ENCODE measurements at regions not wholly inside any gene's neighbourhood (a gene's known extent, or its start where the extent isn't known, plus 50 kb on each side); places are given as distances from the start of the nearest gene placed in this dataset.

DNA sequence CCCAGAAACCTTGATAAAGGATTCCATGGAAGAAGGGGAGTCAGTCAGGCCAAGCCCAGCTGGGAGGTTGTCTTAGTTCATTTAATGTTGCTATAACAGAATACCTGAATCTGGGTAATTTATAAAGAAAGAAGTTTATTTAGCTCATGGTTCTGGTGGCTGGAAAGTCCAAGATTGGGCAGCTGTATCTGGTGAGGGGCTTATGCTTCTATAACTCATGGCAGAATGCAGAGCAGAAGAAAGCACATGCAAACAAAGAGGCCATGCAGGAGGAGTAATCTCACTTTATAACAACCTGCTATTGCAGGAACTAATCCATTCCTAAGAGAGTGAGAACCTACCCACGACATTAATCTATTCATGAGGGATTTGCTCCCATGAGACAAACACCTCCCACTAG is 54.2 kb upstream of the ANKRD1 start:
- DNase-seq (ENCODE audit: low spot score): no peak

DNA sequence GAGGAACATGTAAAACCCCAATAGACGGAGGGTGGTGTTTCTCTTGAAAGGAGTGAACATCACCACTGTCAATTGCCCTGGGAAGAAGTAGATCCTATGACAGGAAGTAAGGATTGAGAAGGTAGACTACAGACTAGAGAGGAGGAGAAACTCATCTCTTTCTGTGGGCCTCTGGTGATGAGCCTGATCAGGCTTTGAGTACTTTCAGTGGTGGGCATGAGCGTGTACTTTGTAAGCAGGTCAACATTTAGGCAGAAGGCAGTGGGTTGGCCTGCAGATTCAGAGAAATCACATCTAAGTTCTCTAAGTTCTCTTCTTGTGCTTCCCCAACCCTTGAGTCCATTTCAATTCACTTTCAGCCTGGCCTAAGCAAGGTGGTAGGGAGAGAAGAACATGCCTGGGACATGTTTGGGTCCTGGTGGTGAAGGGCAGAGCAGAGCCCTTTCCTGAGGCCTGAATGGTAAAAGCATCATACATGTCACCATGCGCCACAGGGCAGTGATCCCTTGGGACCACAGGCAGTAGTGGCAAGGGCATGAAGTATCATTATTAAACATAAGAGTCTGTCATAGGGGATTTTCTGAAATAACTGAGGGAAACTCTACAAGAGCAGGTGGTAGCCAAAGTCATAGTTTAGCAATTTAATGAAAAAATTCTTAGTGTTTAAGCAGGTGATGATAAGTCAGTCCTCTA is 56.4 kb upstream of the ANKRD1 start:
- DNase-seq (ENCODE audit: low spot score): no peak

DNA sequence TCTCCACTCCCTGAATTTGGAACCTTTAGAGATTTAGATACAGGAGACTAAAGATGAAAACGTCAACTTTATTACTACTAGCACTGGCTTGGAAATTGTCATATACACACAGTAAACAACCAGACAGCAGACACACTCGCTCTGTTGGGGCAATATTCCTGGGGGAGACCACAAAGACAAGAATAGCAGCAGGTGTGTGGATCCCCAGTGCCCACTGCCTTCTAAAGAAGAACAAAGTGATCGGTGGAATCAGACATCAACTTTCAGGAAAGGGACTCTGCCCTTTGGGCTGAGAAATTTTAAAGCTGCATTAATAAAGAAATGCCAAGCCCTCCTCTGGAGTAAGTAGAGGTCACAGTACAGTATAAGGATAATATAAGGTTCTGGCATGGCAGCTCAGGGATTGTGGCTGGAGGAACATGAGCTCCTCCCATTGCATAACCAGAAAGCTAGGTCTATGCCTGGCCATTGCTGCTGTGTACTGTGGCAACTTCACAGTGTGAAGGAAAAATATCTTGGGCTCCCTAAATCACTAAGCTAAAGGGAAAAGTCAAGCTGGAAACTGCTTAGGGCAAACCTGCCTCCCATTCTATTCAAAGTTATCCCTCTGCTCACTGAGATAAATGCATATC is 57.1 kb upstream of the ANKRD1 start:
- no peak for DNase-seq (ENCODE audit: low spot score)

DNA sequence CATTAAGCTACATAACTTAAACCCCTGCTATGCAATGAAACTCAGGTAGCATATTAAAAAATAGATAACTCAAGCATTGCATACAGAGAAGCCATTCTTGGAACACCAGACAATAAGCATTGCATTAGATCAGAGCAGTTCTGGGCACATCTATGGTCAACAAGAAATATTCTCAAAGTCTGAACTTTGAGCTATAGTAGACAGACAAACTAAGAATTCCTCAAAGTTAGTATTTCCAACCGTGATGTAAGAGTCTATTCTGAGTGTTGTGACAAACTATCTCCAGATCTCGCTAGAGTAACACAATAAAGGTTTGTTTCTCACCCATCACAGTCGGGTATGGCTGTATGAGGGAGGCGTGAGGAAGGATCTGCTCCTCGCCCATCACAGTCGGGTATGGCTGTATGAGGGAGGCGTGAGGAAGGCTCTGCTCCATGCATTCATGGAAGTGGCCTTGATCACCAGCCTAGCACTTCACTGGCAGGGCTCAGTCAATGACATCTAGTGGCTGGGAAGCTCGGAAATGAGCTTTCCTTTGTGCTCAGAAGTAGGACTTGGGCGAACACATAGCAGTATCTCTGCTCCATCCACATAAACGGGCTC is 61.6 kb upstream of the ANKRD1 start:
- no peak for DNase-seq (ENCODE audit: low spot score)

DNA sequence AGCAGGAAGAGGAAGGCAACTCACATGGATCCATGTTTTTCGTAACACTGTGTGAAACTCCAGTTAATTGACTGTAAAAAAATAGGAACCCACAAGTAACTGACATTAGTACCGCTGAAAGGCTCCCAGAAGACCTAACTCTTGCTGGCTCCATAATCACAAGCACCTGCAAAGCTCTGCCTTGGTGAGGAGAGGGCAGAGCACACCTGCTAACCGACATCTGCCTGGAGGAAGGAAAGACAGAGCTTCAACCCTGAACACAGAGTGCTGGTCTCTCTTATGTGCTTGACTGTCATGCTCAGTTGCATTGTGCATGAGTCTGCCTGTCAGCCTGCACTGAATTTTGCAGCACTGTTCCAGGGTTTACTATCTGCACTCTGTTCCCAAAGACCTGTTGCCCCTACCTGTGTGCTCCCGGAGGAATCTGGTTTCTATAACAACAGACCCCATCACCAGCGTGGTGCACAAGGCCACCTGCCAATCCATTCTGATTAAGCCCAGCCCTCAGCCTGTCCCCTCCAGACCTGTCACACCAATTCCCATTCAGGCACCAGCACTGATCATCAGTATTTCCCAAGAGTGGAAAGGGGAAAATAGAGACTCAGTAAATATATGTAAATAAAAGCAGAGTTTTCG is 63.1 kb upstream of the ANKRD1 start:
- DNase-seq (ENCODE audit: low spot score): no peak

DNA sequence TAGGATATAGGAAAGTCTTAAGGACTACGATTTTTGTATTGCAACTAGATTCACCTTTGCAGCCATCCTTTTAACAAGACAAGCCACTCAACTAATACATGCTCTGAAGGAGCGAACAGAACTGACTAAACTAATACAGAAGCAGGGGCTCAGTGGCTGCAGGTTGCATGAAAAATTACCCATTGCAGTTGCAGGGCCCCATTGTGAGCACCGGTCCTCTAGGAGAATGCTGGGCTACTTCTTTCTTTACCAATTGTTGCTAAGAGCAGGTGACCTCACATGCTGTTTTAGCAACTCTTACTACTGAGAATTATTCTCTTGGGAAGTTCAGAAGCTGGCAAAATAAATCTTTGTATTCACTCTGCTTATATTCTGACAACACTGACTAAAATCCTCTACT is 64.0 kb upstream of the ANKRD1 start:
- no peak for DNase-seq (ENCODE audit: low spot score)

DNA sequence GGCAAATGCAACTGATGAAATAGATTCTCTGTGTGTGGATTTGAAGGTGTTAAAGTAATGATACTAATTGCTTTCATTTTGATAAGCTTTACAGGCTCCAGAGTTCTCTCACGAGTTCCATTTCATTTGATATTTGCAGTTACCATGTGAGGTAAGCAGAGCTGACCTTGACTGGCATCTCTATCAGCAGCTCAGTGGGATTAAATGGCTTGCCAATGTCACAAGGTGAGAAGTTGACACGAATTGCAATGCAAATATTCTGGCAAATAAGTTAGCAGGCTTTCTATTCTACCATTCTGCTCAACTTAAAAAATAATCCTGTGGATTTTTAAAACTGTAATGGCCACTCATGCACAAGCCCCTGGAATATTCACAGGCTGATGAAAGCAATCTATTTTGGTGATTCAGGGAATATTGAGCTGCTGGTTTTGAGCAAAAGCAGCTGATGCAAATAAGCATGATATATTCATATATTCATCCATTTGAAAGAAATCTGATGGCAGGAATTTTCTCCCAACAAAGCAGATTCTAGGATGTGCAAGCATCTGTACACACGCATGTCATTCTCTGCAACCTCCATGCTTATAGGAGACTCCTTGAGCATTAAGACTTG is 64.5 kb upstream of the ANKRD1 start:
- DNase-seq (ENCODE audit: low spot score): no peak

DNA sequence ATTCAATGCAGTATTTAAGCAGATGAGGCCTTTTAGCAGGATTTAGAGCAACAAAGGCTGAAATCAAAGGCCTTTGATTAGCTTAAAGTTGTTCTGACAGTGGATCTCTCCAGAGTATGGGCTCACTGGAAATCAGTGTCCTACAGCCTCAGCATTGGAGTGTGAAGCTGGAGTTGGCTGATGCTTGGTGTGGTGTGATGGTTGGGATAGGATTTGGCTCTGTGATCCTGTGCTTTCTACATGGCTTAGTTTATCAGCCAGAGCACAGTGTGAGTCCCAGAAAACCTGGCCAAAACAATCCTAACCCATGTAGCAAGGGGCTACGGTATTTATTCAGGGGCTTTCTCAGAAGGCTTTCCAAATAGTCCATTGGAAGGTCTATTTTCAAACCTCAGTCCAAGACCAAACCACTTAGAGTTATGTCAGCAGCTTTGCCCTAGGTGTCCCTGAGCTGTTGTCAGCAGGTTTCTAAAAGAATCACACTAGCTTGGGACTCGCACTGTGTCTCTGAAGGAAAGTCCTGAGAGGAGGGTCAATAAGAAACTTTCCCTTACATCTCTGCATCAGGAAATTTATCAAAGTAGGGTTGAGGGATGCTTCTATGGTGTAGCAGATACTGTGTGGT is 65.4 kb upstream of the ANKRD1 start:
- no peak for DNase-seq (ENCODE audit: low spot score)

DNA sequence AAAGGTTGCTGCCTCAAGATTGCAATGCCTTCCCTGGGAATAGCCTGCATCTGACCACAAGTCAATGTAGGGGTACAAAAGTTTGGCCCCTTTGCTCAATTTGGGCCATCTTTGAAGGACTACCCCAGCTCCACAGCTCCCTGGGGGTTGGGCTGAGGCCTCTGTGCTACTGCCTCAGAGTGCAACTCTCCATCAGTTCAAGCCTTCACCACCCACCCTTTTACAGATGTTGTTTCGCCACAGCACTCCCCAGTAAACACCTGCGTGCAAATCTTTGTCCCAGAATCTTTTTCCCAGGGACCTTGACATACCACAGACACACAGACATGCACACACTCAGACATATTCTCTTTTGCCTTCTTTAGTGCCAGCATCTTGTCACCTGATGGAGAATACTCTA is 66.0 kb upstream of the ANKRD1 start:
- no peak for DNase-seq (ENCODE audit: low spot score)

DNA sequence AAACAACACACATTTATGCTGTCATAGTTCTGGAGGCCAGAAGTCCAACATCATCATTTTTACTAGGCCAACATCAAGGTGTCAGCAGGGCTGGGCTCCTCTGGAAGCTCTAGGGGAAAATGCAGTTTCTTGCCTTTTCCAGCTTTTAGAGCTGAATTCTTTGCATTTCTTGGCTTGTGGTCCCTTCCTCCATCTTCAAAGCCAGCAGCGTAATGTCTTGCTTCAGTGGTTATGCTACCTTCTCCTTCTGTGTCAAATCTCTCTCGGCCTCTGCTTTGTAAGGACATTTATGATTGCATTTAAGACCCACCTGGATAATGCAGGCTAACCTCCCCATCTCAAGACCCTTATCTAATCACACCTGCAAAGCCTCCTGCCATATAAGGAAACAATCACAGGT is 66.5 kb upstream of the ANKRD1 start:
- DNase-seq (ENCODE audit: low spot score): no peak

DNA sequence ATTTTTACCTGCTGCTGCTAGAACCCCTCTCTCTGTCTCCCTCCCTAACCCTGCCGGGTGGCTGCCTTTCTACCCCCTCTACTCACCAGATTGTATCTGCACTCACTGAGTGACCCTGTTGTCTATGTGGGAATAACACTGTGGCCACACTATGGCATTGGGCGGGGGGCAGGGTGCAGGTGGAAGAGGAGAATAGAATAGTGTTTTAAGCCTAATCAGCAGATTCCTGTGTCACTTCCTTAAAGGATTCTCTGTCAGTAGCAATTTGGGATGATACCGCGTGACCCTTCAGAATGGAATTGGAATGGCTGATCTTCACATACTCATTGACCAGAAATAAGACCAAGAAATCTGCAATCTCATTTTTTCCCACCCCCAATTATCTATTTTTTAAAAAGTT is 67.1 kb upstream of the ANKRD1 start:
- DNase-seq (ENCODE audit: low spot score): no peak

DNA sequence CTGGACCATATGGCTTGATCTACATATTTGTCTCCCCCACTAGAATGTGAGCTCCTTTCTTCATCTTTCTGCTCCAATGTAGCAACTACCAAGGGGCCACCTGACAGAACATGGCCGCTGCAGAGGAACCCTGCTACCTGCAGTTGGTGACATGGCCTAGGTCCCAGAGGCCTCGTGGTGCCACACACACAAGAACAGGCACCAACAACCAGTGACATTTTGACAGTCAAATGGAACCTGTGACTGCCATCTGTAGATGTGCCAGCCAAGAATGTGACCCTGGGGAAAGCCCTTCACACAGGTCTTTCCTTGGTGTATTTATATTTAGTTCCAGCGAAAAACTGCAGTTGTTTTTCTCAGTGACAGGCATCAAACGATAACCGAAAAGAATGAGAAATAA is 67.9 kb upstream of the ANKRD1 start:
- DNase-seq (ENCODE audit: low spot score): no peak

DNA sequence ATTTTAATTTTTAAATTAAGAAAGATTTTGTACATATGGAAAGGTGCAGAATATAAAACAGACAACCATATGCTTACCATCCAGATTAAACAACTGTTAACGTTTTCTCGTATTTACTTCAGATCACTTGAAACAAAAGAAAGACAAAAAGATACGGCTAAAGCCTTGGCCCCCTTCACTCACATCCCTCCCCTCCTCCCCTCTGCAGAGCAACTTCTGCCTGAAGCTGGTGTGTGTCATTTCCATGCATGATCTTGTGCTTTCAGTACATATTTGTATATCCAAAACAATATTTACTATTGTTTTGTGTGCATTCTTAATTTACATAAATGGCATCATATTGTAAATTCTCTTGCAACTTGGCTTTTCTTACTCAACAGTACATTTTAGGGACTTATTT is 68.5 kb upstream of the ANKRD1 start:
- DNase-seq (ENCODE audit: low spot score): no peak

DNA sequence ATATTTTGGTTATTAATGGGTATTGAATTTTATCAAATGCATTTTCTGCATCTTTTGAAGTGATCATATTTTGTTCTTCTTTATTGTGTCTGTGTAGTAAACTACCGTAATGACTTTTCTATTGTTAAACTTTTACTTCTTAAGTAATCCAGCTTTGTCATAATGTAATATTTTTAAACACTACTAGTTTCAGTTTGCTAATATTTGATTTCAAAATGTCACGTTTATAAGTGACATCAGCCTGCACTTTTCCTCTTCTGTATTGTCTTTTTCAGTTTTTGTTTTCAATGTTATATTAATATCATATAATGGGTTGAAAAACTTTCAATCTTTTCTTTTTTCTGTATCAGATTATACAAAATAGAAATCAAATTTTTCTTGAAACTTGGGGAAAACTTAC is 71.6 kb upstream of the ANKRD1 start:
- DNase-seq (ENCODE audit: low spot score): no peak

DNA sequence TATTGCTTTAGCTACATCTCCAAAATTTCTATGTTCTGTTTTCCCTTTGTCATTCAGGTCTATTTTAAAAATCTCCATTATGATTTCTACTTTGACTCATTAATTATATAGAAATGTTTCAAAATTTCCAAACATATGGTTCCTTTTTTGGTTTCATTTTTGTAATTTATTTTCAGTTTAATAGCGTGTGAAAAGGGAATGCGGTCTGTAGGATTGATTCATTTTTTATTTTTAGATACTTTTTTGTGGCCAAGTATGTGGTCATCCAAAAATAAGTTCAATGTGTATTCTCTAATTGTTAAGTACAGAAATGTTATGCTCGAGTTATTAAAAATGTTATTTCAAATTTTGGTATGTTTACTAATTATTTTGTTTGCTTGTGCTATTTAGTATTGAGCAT is 72.5 kb upstream of the ANKRD1 start:
- no peak for DNase-seq (ENCODE audit: low spot score)

DNA sequence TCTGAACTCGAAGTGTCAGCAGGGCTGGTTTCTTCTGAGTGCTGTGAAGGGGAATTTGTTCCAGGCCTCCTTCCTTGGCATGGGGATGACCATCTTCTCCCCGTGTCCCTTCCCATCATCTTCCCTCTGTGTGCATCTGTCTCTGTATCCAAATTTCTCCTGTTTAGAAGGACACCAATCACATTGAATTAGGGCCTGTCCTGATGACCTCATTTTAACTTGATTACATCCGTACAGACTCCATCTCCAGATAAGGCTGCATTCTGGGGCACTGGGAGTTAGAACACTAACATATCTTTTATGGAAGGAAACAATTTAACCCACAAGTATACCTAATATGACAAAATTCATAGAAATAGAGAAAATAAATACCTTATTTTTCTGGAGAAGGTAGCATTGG is 76.8 kb upstream of the ANKRD1 start:
- no peak for DNase-seq (ENCODE audit: low spot score)

DNA sequence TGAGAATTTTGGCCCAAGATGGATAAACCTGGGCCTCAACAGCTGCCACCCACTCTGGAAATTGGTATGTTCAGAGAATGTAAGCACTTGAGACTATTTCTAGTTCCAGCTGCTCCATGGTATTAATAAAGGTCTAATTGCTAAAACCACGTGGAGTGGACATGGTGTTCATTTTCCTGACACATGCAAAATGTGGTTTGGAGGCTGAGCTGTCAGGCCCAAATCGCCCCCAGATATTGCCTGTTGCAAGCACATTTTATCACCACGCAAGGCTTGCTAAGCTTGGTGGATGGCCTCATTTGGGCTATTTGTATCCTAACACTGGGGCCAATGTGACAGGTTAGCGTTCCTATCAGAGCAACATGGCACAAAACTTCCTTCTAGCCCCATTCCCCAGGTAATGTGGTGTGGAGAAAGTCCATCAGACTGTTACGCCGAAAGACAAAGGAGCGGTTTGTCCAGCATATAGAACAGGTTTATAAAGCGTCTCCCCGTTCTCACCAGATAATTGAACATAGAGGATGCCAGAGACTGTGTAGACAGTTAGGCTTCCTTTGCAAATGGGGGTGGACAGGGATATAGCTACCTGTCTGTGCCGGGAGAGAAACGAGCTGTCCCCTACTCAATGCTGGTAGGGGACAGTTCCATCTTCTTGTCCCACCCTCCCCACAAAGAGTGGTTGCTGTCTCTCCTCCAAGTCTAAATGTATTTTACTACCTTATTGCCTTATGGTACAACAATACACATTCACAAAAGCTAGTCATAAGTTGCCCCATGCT is 78.0 kb upstream of the ANKRD1 start:
- DNase-seq (ENCODE audit: low spot score): no peak

DNA sequence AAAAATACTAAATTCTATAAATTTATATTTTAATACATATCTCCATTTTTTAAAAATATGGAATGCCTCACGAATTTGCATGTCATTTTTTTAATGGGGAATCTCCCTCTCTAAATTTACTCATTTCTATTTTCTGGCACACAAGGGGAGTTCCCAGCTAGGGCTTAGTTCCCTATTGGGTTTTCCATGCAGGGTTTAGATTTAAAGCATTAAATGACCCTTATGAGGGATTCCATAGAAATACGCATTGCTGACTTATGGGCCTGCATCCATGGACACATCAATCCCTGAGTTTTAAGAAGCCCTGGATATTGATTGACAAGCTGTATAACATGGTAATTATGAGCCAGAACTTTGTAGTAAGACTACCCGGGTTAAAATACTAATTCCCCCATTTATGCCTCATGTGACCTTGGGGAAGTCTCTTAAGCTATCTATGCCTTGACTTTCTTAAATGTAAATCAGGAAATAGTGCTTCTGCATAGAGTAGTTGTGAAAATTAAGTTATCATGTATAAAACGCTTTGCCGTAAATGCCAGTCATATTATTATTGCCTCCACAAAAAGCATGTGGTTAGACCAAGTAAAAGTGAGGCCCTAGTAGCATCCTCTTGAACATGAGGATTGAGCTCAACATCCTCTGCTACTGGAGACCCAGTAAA is 78.8 kb upstream of the ANKRD1 start:
- no peak for DNase-seq (ENCODE audit: low spot score)

DNA sequence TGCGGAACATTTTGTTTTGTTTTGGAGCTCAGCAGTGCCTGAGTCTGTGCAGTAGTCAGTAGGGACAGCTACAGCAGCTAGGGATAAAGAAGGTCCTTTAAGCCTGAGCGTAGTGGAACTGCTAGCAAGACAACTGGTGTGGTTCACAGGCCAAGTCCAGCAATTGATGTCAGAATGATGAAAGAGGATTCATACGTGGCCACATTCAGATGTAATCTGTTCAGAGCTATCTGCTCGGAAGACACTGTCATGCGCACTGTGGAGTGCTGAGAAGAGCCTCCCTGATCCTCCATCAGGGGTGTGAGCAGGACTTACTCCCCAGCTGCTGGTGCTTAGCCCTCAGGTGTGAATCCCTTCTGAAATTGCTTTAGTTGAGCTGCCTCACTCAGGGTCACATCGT is 79.6 kb upstream of the ANKRD1 start:
- DNase-seq (ENCODE audit: low spot score): no peak

DNA sequence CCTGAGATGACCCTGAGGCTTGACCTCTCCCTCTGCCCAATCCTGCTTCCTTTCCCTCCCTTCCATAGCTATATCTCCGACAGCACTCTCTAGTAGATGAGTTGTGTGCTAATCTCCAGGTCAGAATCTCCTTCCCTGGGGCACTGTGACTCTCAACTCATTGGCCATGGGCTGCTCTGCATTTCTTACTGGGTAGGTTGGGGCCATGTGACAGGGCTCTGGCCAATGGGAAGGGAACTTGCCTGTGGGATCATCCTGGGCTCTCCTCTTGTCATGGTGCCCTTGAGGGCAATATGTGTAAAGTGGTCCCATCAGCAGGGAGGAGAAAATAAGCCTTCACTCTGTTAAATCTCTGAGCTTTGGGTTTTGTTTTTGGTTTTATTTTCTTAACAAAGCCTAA is 80.1 kb upstream of the ANKRD1 start:
- DNase-seq (ENCODE audit: low spot score): no peak

DNA sequence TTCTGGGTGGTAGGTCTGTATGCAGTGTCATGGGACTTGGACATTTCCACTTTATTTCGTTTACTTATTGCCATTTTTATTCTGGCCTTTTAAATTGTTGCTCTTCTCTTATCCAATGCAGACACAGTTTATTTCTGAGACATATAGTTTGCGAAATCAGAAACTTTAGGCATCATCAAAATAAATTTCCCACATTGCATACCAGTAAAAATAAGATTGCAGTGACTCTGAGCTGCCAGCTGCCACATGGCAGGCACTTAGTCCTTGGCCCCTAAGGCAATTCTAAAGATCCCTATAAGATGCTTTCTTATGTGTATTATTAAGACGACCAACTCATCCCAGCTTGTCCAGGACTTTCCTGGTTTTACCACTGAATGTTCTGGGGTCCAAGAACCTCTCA is 81.8 kb upstream of the ANKRD1 start:
- no peak for DNase-seq (ENCODE audit: low spot score)

Measured in umbilical cord (tissue), 1 donor.